Fibroblast of skin of back (primary cell): ENCODE measurements at regions not wholly inside any gene's neighbourhood (a gene's known extent, or its start where the extent isn't known, plus 50 kb on each side); places are given as distances from the start of the nearest gene placed in this dataset.
"Not testable (repeated sequence)": the region's sequence is repeated elsewhere in the genome, so short reads cannot be mapped to it uniquely, and the experiment has no call there.

Source experiments
- DNase-seq: peaks from one replicate; pipeline ENCODE4 v3.0.0-alpha.2; 2013

DNA sequence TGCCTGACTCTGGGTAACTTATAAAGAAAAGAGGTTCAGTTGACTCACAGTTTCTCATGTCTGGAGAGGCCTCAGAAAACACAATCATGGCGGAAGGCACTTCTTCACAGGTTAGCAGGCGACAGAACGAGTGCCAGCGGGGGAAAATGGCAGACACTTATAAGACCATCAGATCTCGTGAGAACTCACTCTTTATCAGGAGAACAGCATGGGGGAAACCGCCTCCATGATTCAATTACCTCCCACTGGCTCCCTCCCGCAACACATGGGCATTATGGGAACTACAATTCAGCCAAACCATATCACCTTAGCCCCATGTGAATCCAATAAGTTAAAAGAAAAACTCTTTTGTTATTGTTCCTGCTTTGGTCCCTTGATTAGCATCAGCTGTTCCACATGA, 725.2 kb downstream of the LRRIQ3 start:
- DNase-seq: no peak

DNA sequence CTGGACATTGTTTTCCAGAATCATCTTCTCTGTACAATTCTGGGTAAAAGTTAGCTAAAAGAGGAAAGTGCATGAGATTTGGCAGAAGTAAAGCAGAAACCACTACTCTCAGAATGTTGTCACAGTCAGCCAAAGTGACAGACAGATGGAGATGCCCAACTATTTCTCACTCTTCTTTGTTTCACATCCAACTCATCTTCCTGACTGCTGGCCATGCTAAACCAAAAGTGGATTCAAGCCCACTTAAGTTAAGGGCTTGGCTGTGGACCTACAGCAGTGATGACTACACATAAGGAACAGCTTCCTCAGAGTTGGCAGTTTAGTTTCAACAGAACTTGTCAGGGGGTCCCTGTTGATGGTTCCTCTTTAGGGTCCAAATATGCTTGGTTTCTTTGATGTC, 730.2 kb downstream of the LRRIQ3 start:
- no peak for DNase-seq

DNA sequence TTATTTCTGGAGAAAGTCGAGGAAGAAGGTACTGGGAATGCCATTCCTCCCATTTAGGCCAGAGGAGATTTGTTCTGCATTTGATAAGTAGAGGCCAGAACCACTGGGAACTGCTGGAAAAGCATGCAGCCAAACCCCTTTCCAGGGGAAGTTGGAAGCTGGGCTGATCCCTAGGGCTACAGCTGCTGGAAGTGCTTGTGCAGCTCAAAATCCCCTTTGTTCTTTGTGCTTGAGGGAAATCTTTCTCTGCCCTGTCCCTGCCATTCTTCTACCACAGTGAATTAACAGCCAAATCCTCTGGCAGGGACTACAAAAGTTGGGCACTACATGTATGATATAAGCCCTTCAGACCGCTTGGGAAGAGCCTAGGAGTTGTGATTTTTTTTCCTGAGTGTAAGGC, 734.1 kb downstream of the LRRIQ3 start:
- DNase-seq: no peak

DNA sequence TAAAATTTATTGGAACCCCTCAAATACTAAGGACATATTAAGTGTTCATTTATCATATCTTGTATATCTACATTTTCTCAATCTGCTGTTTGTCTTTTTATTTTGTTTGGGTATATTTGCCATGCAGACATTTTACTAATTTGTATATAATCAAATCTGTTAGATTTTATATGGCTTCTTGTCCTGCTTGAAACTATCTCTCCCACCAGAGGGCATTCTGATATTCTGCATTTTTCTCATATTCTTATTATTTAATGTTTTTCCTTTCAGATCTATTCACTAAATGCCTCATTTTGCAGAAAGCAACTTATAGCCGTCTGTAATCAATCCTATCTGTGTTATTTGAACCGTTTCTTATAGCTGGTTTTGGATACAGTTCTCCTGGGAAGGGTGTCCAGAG, 745.5 kb downstream of the LRRIQ3 start:
- DNase-seq: no peak

DNA sequence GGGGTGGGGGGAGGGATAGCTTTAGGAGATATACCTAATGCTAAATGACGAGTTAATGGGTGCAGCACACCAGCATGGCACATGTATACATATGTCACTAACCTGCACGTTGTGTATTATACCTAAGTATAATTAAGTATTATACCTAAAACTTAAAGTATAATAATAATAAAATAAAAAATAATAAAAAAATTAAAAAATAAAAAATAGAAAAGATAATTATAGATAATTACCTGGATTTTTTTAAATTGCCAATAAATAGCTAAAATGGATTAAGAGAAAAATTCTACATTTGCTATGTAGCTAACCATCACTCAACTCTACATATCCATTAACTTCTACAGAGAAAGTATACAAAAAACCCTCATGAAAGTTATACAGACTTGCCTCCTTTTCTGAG, 747.3 kb downstream of the LRRIQ3 start:
- DNase-seq: not testable (repeated sequence)

DNA sequence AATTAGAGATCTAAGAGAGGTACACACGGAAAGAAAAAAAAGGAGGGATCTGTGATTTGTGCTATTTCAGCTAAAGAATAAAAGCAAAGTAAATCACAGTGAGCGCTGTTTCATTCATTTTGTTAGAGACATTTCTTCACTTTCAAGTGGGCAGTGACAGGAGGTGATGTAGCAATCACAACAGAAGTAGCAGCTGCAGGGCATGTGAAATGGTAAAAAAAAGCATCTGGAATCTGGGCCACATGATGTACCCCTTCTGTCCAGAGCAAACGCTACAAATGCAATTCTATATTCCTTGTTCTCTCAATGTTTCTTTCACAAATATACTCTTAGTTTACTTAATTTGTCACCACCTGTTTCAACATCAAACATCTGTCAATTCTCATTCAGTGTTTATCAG, 786.5 kb downstream of the LRRIQ3 start:
- no peak for DNase-seq

DNA sequence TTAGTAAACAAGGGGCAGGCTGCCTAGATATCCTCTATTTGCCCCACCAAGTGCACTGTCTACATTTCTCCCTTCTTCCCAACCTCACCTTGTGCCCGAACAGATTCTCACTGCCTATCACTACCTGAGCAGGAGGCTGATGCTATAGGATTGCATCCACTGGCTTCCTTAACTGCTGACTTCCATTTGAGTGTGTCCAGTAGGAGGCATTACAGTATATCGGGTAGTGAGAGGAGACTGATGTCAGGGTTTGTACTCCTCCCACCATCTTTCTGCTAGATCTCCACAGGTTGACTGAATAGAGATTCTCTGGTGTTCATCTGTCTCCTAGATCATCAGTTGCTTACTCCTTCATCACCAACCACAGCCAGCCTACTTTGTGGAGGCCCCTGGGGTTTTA, 796.3 kb downstream of the LRRIQ3 start:
- DNase-seq: no peak

DNA sequence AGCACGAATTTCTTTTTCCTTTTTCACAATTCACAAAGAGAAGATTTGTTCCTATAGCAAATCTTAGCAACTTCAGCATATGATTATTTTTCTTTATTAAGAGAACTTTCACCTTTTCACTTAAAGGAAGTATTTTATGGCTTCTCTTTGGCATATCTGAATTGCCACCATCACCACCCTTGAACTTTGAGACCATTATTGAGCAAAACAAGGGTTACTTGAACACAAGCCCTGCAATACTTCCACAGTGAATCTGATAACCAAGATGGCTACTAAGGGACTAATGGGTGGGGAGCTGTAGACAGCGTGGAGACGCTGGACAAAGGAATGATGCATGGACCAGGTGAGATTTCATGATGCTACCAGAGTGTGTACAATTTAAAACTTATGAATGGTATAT, 815.0 kb downstream of the LRRIQ3 start:
- no peak for DNase-seq

DNA sequence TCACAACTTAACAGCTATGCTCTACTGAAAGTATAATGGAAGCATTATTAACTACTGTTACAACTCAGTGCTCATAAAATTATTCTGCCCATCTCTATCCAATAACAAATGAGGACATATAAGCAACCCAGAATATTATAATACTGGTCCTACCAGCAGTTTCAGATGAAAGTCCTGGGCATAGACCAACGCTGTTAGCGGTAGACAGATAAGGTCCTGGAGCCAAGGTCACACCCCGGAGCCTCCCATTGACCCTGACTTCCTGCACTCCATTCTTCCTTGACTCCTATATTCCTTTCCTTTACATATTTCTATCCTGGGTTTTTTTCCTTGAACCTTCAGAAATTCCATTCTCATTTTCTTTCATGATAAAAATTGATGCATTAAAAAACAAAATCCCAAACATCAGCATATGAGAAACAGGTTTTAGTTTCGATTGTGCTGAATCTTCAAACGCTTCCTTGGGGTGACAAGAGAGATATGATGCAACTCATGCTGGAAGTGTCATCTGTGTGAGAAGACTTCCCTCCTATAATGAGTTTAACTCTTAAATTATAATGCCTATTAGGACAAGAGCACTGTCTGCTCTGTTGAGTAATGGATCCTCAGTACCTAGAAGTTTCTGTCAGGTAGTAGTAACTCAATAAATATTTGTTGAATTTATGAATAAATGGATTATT, 831.1 kb downstream of the LRRIQ3 start:
- no peak for DNase-seq

DNA sequence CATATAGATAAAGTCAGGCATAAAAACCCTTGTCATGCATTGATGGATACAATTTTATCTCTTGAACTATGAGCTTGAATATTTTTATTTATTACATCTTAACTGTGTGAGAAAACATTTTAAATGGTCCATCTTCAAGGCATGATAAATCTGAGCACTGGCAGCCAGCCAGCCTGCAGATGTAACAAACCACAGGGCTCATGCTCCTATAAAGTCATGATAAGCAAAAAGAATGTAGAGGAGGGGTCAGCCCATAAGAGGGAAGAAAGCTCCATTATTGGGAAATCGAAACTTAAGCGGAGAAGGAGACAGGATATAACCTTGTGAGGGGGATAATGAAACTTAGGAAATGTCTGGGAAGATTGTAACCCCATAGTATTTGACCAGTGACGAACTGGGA, 839.0 kb downstream of the LRRIQ3 start:
- DNase-seq: no peak

DNA sequence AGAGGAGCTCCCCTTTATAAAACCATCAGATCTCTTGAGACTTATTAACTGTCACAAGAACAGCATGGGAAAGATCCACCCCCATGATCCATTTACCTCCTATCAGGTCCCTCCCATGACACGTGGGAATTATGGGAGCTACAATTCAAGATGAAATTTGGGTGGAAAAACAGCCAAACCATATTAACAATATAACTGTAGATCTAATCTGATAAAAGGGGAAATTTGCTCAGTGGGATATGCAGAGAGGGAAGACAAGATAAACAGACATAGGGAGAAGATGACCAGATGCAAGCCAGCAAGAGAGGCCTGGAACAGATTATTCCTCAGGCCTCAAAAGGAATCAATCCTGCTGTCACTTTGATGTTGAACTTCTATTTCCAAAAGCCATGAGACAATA, 841.5 kb downstream of the LRRIQ3 start:
- no peak for DNase-seq

DNA sequence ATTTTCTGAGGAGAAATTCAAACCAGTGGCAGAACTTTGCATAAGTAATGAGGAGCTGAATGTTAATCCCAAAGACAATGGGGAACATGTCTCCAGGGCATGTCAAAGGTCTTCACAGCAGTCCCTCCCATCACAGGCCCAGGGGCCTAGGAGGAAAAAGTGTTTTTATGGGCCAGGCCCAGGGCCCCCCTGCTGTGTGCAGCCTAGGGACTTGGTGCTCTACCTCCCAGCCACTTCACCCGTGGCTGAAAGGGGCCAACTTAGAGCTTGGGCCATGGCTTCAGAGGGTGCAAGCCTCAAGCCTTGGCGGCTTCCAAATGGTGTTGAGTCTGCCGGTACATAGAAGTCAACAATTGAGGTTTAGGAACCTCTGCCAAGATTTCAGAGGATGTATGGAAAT, 854.0 kb downstream of the LRRIQ3 start:
- DNase-seq: no peak

DNA sequence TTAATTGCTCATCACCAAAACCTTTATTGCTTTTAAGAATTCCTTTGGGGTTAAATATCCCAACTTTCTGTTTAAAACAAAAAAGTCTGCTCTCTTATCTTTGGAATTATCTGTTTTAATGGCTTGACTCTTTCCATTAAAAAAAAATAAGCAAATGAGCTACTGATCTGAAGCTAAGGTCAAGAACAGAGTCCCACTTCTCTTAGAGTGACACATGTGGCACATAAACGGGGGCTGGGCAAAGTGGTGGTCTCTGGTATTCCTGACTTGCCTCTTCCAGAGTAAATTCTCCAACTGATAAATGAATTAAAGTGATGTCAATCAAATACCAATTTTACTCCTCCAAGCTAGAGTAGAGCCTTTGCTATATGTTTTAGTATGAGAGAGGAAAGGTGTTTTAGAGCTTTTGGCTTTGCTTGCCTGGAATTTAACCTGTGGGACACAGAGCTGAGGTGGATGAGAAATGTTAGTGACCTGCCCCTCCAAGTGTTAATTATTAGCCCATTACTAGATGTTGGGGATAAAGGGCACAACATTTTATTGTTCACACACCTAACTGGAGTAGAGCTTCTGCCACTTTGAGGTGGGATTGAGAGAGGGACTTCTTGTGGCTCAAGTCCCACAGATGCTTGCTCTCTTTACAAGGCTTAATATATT, 864.0 kb downstream of the LRRIQ3 start:
- no peak for DNase-seq

DNA sequence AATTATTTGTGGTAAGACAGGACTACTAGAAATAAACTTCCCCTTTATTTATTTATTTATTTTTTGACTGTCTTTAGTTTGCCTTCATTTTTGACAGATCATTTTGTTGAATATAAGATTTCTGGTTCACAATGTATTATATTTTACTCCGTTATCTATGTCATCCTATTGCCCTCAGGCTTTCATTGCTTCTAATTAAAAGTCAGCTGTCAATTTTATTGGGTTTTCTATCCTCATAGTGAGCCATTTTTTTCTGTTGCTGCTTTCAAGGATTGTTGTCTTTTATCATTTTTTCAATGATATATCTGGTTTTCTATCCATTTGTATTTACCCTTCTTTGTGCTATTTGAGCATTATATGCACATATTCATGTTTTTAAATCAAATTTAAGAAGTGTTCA, 866.2 kb downstream of the LRRIQ3 start:
- no peak for DNase-seq

DNA sequence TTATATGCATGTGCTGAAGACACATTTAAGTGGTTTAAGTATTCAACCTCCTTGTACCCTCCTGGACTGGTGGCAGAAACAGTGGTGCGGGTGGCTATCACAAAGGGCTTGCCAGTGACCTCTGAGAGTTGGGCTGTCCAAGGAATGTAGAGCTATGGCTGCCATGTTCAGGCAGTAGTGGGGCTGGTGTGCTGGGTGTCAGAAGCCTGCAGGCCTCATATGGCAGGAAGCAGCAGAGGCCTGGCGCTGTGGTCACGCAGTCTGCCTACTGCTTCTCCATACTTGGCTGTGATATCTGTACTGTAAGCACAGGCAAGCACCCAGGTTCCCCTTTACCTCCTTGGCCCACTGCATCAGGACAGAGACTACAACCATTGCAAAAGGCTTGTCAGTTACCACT, 870.0 kb downstream of the LRRIQ3 start:
- DNase-seq: no peak

DNA sequence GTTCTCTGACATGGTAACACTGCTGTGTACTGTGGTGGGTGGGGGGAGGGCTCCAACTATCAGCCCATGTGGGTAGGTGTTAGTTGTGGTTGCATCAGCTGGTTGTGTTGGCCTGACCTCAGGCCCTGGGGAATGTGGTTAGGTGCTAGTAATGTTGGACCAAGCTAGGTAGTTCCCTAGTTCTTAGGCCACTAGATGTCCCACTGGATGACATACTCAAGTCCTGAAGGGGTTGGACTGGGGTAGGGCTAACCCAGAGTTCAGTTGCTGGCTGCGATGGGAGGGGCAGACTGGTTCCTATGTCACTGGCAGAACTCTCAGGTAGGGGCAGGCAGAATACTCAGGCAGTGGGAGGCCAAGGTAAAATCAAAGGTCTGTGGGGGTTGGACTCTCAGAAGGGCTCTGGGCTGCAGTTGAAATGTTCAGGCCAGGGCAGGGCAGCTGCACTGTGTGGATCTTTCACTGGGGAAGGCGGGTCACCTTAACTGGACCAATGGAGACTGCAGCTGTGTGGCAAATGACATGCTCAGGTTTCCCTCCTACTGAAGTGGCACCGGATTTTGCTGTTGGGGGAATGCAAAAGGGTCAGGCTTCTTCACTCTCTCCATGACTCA, 870.7 kb downstream of the LRRIQ3 start:
- DNase-seq: no peak

DNA sequence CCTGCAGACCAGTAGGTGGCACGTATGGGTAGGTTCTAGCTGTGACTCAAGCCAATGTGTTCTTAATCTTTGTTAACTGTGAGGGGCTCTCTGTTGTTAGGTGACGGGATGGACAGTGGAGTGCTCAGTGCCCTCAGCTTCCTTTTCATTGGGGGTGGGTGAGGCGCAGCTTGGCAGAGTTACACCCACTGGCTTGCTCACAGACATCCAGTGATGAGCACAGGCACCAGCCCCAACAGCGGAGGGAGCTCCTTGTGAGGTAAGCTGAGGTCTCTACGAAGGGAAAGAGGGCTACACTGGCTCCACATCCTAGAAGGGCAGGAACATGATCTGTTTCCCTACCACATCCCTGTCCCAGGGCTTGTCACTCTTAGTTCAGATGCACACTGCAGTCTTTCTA, 871.3 kb downstream of the LRRIQ3 start:
- no peak for DNase-seq

DNA sequence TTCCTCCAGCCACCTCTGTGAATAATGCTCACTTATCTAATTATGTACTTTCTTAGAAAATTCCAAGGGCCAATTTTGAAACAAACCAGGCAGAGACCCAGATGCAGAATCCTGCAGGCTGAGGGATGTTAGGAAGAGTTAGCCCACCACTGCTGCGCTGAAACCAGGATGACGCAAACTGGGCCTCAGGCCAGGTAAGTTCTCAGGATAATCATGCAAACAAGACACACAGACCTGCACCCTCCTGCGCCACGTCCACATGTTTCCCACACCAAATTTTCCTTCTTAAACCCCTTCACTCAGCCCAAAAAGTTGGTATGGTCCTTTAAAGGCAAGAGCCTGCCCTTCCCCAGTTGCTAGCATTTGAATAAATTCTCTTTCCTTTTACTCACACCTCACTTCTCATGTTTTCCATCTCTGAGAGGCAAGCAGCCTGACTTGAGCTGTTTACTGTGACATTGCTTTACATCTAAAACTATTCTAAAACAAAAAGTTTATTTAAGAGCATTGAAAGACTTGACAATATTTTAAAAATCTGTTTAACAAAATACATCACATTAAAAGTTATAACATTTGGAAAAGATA, 887.1 kb downstream of the LRRIQ3 start:
- DNase-seq: peak; percentile 0

DNA sequence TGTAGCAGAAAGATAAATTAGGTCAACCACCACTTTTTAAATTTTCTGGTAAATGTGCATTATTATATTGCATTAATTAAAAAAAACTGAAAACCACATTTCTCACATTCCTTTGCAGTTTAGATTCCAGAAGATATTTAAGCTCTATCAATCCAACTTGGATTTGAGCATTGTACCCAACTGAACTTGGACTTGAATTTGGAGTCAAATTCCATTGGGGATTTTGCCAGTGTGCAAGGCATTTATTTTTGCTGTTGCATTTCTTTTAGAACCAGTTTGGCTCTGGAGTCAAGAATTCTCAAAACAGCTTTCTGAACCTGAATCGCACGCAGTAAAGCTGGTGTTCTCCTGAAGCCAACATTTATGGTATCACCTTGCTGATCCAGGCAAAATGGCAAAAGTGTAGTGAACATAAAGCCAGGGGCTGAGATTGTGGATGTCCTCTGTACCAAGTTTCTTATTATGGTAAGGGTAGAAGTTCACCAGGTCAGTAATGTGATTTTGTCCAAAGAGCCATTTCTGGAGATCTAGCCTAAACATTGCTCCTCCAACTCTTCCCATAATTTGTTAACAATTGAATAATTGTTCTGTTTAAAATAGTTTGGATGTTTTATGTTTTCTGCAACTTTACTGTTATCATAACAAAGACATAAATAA, 890.9 kb downstream of the LRRIQ3 start:
- DNase-seq: no peak

DNA sequence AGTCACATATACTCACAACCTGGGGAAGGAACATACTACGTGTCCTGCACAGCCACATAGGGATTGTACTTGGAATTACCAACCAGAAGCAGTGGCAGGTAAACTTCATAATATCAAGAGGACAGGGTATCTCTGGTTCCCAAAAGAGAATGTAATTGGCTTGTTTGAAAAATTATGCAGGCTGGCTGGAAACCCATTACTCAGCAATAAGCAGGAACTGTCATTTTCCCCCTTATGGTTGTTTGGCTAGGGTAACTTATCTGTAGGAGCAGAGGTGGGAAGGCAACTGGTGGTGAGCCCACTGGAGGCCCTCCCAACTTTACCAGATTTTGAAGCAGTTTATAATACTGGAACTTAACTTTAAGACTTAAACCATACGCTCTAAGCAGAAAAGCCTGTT, 924.1 kb downstream of the LRRIQ3 start:
- DNase-seq: no peak

DNA sequence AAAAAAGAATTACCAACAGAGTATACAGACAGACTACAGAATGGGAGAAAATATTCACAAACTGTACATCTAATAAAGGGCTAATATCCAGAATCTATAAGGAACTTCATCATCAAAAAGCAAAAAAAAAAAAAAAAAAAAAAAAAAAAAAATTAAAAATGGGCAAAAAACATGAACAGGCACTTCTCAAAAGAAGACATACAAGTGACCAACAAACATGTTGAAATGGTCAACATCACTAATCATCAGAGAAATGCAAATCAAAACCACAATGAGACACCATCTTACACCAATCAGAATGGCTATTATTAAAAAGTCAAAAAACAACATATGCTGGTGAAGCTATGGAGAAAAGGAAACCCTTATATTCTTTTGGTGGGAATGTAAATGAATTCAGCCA, 952.8 kb downstream of the LRRIQ3 start:
- DNase-seq: not testable (repeated sequence)

DNA sequence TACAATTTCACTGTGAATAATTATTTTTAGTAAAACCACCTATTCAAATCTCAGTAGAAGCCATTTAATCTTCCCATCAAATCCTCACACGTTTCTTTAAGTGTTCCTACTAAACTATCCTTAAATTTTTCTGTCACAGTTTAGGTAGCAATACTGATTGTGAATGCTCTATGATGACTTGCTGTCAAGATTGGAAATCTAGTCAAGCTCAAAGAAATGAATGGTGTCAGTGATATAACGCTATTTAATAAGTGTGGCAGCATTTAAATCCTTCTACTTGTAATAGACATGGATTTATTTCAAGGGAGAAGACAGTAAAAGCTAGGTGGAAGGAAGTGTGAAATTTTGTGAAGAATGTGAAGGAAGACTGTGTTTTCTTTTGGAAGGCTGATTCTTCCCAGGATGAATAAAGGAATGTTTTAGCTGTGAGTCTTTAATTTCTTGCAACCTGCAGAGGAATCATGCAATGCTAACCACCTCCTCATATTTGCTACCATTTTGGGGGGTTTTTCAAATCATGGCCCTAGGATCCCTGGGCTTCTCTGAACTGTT, 936.7 kb upstream of the NEGR1 start:
- DNase-seq: no peak
